ENCODE measurements at regions not wholly inside any gene's neighbourhood (a gene's known extent, or its start where the extent isn't known, plus 50 kb on each side); places are given as distances from the start of the nearest gene placed in this dataset.
"Not testable (repeated sequence)": the region's sequence is repeated elsewhere in the genome, so short reads cannot be mapped to it uniquely, and the experiment has no call there.

DNA sequence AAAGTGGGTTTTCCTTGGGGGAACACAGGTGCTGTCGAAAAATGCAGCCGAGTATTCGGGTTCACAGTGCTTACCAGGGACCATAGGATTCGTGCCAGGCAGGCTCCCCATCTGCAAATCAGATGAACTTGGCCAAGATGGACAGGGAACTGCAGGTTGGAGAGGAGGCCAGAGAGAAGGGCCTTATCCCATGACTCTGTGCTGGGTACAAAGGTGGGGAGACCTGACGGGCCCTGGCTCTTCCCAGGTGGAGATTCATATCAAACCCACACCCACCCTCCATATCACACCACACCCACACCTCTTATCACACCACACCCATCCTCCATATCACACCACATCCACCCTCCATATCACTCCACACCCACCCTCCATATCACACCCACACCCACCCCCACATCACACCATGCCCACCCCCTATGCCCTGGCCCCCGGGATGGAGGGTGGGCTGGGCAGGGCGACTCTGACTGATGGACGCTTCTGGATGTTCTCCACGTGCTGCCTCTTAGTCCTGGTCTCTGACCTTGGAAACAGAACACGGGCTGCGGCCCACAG lies 319.7 kb downstream of the ADGRD1 start:
- Histone ChIP-seq H3K4me1 (no peaks in the 10 kb centered on the region), H3K27ac (no peak overlapping the region), H3K4me3 (no peak overlapping the region), H3K27me3 (no peaks in the 10 kb centered on the region), H3K9me3 (no peaks in the 10 kb centered on the region), H3K36me3 (no peaks in the 10 kb centered on the region)
- intact Hi-C loops (cut with DNase I): no loop called here
- no peak for DNase-seq (ENCODE audit: low spot score in 2 of 2)
- TF ChIP-seq, protein P1, sequence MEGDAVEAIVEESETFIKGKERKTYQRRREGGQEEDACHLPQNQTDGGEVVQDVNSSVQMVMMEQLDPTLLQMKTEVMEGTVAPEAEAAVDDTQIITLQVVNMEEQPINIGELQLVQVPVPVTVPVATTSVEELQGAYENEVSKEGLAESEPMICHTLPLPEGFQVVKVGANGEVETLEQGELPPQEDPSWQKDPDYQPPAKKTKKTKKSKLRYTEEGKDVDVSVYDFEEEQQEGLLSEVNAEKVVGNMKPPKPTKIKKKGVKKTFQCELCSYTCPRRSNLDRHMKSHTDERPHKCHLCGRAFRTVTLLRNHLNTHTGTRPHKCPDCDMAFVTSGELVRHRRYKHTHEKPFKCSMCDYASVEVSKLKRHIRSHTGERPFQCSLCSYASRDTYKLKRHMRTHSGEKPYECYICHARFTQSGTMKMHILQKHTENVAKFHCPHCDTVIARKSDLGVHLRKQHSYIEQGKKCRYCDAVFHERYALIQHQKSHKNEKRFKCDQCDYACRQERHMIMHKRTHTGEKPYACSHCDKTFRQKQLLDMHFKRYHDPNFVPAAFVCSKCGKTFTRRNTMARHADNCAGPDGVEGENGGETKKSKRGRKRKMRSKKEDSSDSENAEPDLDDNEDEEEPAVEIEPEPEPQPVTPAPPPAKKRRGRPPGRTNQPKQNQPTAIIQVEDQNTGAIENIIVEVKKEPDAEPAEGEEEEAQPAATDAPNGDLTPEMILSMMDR (IDR thresholded peaks at IDR 0.05): no peak

DNA sequence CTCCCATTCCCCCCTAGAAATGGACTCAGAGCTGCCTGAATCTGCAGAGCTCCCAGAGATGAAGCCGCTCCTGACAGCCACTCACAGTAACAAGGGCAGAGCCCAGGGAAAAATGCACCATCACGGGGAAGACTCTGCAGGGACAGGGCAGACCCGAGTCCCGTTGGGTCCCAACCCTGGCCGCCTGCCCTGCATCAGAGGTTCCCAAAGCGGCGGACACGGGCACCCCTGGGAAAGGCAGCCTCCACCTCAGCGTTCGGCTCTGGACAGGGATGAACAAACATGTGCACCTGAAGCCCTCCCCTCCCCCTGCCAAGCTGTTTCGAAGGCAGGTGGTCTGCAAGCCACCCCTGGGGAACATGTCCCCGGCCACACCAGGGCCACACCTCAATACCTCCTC lies 320.4 kb downstream of the ADGRD1 start:
- no peak for DNase-seq (ENCODE audit: low spot score in 2 of 2)
- TF ChIP-seq, protein P1 (IDR thresholded peaks at IDR 0.05): no peak
- Histone ChIP-seq H3K4me1 (no peaks in the 10 kb centered on the region), H3K27me3 (no peaks in the 10 kb centered on the region), H3K36me3 (no peaks in the 10 kb centered on the region), H3K27ac (no peak overlapping the region), H3K4me3 (no peak overlapping the region), H3K9me3 (no peaks in the 10 kb centered on the region)
- intact Hi-C loops (cut with DNase I): no loop called here

DNA sequence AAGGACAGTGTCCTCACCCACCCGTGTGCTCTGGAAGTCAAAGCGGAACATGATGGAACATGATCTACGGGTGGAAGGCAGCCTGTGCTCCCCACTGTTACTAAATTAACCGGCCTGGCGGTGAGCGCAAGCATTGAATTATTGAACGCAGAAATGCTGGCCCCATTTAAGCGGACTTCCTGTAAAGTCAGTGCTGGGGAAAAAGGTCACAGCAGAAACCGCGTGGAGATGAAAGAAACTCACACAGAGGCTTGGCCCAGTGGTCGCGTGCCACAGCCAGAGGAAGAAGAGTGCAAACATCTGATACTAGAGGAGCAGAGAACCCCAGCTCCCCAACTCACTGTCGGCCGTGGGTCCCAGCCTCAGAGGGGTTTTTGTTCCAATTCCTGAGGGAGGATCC lies 321.2 kb downstream of the ADGRD1 start:
- intact Hi-C loops (cut with DNase I): no loop called here
- H3K4me1 ChIP-seq: no peaks in the 10 kb centered on the region

DNA sequence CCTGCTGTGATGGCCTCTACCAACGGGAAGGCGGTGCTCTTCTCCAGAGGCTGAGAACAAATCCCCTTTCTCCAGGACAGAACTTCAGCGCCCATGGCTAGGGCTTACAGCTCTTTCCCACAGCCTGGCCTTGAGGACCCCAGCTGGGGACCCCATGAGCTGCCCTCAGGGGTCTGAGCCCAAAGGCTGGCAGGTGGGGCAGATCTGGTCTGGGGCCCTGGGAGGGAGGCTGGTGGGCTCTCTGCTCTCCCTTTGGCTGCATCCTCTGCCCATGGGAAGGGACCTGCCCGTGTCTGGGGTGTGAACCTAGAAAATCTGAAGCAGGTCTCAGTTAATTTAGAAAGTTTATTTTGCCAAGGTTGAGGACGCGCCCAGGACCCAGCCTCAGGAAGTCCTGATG lies 322.1 kb downstream of the ADGRD1 start:
- H3K27ac ChIP-seq: no peak overlapping the region
- no peaks in the 10 kb centered on the region for H3K4me1 ChIP-seq
- no peak overlapping the region for H3K4me3 ChIP-seq
- no peaks in the 10 kb centered on the region for H3K36me3 ChIP-seq
- TF ChIP-seq, protein P1 (IDR thresholded peaks at IDR 0.05): no peak
- no peak for DNase-seq (ENCODE audit: low spot score in 2 of 2)
- intact Hi-C loops (cut with DNase I): no loop called here
- no peaks in the 10 kb centered on the region for H3K27me3 ChIP-seq
- no peaks in the 10 kb centered on the region for H3K9me3 ChIP-seq

More for the DNA sequence above, 321.2 kb downstream of the ADGRD1 start:
- Histone ChIP-seq H3K27ac (no peak overlapping the region), H3K27me3 (no peaks in the 10 kb centered on the region), H3K4me3 (no peak overlapping the region), H3K36me3 (no peaks in the 10 kb centered on the region), H3K9me3 (no peaks in the 10 kb centered on the region)
- TF ChIP-seq, protein P1 (IDR thresholded peaks at IDR 0.05): no peak
- no peak for DNase-seq (ENCODE audit: low spot score in 2 of 2)

DNA sequence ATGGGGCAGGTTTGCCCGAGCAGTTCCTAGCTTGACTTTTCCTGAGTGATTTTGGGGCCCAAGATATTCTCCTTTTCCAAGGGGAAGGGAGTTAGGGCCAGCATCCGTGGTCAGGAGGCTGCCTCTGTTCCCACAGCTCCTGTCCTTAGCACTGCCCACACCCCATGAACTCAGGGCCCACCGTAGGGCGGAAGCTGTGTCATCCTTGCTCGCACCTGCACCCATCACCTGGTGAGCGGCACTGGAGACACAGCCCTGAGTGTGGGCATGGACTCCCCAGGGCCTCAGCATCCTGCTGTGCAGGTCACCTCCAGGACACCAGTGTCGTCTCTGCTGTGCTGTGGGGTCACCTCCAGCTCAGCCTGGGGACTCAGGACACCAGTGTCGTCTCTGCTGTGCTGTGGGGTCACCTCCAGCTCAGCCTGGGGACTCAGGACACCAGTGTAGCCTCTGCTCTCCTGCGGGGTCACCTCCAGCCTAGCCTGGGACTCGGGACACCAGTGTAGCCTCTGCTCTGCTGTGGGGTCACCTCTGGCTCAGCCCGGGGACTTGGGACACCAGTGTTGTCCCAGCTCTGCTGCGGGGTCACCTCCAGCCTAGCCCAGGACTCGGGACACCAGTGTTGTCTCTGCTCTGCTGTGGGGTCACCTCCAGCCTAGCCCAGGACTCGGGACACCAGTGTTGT lies 322.9 kb downstream of the ADGRD1 start:
- TF ChIP-seq, protein P1 (IDR thresholded peaks at IDR 0.05): no peak
- no peak overlapping the region for H3K4me3 ChIP-seq
- H3K9me3 ChIP-seq: no peaks in the 10 kb centered on the region
- DNase-seq (ENCODE audit: low spot score in 2 of 2): no peak
- intact Hi-C loops (cut with DNase I): no loop called here
- H3K27ac ChIP-seq: no peak overlapping the region
- no peaks in the 10 kb centered on the region for H3K4me1 ChIP-seq
- no peaks in the 10 kb centered on the region for H3K36me3 ChIP-seq
- H3K27me3 ChIP-seq: no peaks in the 10 kb centered on the region

DNA sequence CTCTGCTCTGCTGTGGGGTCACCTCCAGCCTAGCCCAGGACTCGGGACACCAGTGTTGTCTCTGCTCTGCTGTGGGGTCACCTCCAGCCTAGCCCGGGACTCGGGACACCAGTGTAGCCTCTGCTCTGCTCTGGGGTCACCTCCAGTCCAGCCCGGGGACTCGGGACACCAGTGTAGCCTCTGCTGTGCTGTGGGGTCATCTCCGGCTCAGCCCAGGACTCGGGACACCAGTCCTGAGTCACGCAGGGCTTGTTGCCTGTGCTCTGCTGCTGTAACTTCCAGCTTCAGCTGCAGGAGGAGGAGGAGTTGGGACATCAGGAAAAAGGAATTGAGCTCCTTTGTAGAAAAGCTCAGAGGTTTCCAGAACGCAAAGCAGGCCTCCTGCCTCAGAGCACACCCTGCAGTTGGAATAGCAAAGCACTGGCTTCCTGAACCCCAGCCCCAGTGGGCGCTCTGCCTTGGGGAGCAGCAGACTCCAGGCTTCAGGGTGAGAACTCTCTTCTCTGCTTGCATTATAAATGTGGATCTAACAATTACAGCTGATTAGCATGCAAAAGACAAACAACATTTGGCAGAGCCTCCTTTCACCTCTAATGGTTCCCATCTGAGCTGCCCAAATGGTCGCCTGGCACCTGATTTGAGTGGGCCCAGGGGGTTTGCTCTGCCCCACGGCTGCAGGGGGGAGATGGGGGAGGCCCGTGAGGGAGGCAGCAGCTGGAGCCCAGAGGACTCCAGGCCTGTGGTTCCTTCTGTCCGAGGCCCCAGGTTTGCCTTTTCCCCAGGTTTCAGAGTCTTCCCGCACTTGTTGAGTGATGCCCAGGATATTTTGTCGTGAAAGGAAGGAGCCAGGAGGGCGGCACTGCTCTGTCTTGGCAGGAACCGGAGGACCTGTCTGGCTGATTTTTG lies 323.7 kb downstream of the ADGRD1 start:
- H3K36me3 ChIP-seq; H3K27ac ChIP-seq; H3K4me3 ChIP-seq; H3K27me3 ChIP-seq; H3K4me1 ChIP-seq; H3K9me3 ChIP-seq; intact Hi-C loops (cut with DNase I): not testable (repeated sequence)
- DNase-seq (ENCODE audit: low spot score in 2 of 2): peak in 1 of 2 donors; percentile 48

DNA sequence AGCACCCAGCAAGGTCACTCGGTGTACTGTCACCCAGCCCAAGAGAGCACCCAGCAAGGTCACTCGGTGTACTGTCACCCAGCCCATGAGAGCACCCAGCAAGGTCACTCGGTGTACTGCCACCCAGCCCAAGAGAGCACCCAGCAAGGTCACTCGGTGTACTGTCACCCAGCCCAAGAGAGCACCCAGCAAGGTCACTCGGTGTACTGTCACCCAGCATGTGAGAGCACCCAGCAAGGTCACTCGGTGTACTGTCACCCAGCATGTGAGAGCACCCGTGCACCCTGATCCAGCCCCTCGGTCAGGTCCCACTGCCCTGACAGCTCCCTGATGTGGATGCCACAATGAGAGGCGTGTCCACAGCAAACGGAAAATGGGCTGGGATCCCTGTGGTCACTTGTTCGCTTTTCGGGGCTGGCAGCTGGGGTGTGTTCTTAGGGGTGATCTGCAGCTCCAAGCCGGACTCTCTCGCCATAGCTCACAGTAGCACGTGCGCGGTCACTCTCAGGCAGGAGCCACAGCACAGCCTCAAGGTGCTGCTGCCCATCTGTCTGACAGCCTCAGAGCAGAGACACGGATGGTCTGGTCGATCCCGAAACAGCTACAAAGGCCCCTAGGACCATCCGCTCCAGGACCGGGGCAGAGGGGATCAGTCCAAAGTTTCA lies 324.9 kb downstream of the ADGRD1 start:
- H3K27me3 ChIP-seq; H3K36me3 ChIP-seq; intact Hi-C loops (cut with DNase I); H3K27ac ChIP-seq; H3K4me3 ChIP-seq; H3K9me3 ChIP-seq; H3K4me1 ChIP-seq: not testable (repeated sequence)
- DNase-seq (ENCODE audit: low spot score in 2 of 2): peak in 1 of 2 donors; percentile 39

Data from ascending aorta (tissue), 2 donors.